SW480 (cell line): ENCODE measurements at regions not wholly inside any gene's neighbourhood (a gene's known extent, or its start where the extent isn't known, plus 50 kb on each side); places are given as distances from the start of the nearest gene placed in this dataset.

Experiments used
- DNase-seq: peaks from one replicate; pipeline ENCODE4 v3.0.0-alpha.2; 2016; ENCODE audit warnings: low spot score

GRCh38 chr12:127414186-127414585 lies 852.8 kb upstream of the TMEM132C start:
- no peak for DNase-seq

GRCh38 chr12:127414636-127415035 lies 852.3 kb upstream of the TMEM132C start:
- peak; percentile 72 for DNase-seq

GRCh38 chr12:127416796-127417195 lies 850.2 kb upstream of the TMEM132C start:
- no peak for DNase-seq

- no peak for DNase-seq
Observed at GRCh38 chr12:127419111-127419510, 847.9 kb upstream of the TMEM132C start.

GRCh38 chr12:127421614-127422013 lies 845.4 kb upstream of the TMEM132C start:
- no peak for DNase-seq

GRCh38 chr12:127422935-127423566 lies 843.9 kb upstream of the TMEM132C start:
- DNase-seq = no peak

GRCh38 chr12:127425474-127425873 lies 841.5 kb upstream of the TMEM132C start:
- DNase-seq = no peak

- no peak for DNase-seq
Observed at GRCh38 chr12:127428420-127428819, 838.5 kb upstream of the TMEM132C start.

- DNase-seq = no peak
Observed at GRCh38 chr12:127429551-127430285, 837.3 kb upstream of the TMEM132C start.

GRCh38 chr12:127430401-127430800 lies 836.6 kb upstream of the TMEM132C start:
- no peak for DNase-seq

- DNase-seq = no peak
Observed at GRCh38 chr12:127431177-127431576, 835.8 kb upstream of the TMEM132C start.

- DNase-seq = no peak
Observed at GRCh38 chr12:127431594-127431993, 835.4 kb upstream of the TMEM132C start.

- no peak for DNase-seq
Observed at GRCh38 chr12:127435439-127435838, 831.5 kb upstream of the TMEM132C start.

GRCh38 chr12:127438512-127439244 lies 828.3 kb upstream of the TMEM132C start:
- DNase-seq = no peak

- DNase-seq = no peak
Observed at GRCh38 chr12:127445581-127446139, 821.3 kb upstream of the TMEM132C start.

GRCh38 chr12:127448906-127449305 lies 818.1 kb upstream of the TMEM132C start:
- DNase-seq = no peak

GRCh38 chr12:127450826-127451225 lies 816.1 kb upstream of the TMEM132C start:
- no peak for DNase-seq

GRCh38 chr12:127455347-127456265 lies 811.4 kb upstream of the TMEM132C start:
- no peak for DNase-seq

GRCh38 chr12:127457726-127458125 lies 809.2 kb upstream of the TMEM132C start:
- DNase-seq = no peak

GRCh38 chr12:127459166-127459565 lies 807.8 kb upstream of the TMEM132C start:
- no peak for DNase-seq

GRCh38 chr12:127459687-127460086 lies 807.3 kb upstream of the TMEM132C start:
- no peak for DNase-seq

GRCh38 chr12:127463237-127463636 lies 803.7 kb upstream of the TMEM132C start:
- DNase-seq = no peak
